Transverse colon (tissue), 3 donors: ENCODE measurements at regions not wholly inside any gene's neighbourhood (a gene's known extent, or its start where the extent isn't known, plus 50 kb on each side); places are given as distances from the start of the nearest gene placed in this dataset.

Experiments used
- CTCF ChIP-seq, 5 experiments: fragments of 200-600 bp in 3 of 5; fragments of 450-650 bp in 2 of 5; sonication (generic) in 3 of 5; IDR thresholded peaks; 1 replicate in 2 of 5; 2 replicates in 3 of 5; pipeline ENCODE4 v1.5.1; 2016 to 2017; ENCODE audit warnings: antibody characterized with exemption in 5 of 5, inconsistent platforms in 3 of 5, mild to moderate bottlenecking in 2 of 5, moderate library complexity in 1 of 5
- EP300 ChIP-seq: sonication (generic); formaldehyde crosslinking; IDR thresholded peaks from one replicate; pipeline ENCODE4 v1.6.1; 2017; ENCODE audit warnings: antibody characterized with exemption, low read depth
- POLR2A ChIP-seq: fragments of 450-650 bp; IDR thresholded peaks from one replicate; pipeline ENCODE4 v1.6.1; 2016; ENCODE audit warnings: antibody characterized with exemption, mild to moderate bottlenecking, moderate library complexity

GRCh38 chr2:136058262-136058661 is 59.7 kb downstream of the CXCR4 start:
- TF ChIP-seq CTCF (IDR thresholded peaks at IDR 0.05) = no peak
- TF ChIP-seq EP300 = no peak
- no peak for TF ChIP-seq POLR2A
